Stimulated activated CD8-positive, alpha-beta memory T cell treated with anti-CD3 and anti-CD28 coated beads, Interleukin-7, amount 100 ng/mL, for 48 hours (primary cell): ENCODE measurements at regions not wholly inside any gene's neighbourhood (a gene's known extent, or its start where the extent isn't known, plus 50 kb on each side); places are given as distances from the start of the nearest gene placed in this dataset.
"Not testable (repeated sequence)": the region's sequence is repeated elsewhere in the genome, so short reads cannot be mapped to it uniquely, and the experiment has no call there.

Experiments
- DNase-seq, 2 donors: peaks; one replicate each; pipeline ENCODE4 v3.0.0-alpha.2; 2020; ENCODE audit warnings: low read depth in 1 of 2; ENCODE audit errors: extremely low read depth in 1 of 2

GRCh38 chr11:109480251-109480650 is 58.3 kb downstream of the C11orf87 start:
- no peak for DNase-seq

DNA sequence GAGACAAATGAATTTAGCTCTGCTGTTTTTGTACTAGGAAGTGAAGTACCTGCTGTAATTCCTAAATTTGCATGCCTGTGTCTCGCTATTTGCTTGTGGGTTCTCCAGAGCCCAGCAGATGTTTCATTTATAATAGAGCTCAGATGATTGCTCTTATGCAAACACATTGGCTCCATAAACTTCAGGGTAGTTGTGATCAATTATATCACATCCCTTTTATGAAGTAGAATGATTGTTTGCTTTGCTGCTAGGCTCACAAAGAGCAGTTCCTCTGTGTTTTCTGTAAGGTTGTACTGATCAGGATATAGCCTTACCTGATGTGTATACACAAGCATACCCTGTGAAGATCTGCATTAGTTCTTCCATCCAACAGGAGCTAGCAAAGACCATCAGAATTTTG is 64.1 kb downstream of the C11orf87 start:
- no peak for DNase-seq

DNA sequence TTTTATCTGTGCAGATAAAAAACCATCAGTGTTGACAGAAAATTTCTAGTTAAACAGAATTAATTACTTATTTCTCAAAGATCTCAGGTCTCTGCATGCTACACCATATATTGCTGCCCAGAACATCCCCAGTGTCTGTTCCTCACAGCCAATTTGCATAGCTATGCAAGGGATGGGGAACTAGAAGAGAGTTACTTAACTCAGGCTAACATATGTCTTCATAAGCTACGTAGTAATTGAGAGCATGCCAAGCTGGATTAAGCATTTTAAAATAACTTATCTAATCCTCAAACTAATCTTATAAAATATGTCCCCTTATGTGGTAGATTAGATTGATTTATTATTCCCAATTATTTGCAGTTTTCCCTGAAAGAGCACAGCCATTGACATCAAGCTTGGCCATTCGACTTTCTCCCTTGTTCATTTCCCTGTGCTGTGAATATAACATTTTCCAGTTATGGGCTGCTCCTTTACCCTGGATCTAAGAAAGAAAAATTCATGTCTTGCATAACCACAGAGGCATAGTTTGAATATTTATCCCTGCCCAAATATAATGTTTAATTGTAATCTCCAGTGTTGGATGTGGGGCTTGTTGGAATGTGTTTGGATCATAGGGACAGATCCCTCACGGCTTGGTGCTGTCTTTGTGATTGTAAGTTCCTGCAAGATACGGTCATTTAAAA is 69.1 kb downstream of the C11orf87 start:
- no peak for DNase-seq

DNA sequence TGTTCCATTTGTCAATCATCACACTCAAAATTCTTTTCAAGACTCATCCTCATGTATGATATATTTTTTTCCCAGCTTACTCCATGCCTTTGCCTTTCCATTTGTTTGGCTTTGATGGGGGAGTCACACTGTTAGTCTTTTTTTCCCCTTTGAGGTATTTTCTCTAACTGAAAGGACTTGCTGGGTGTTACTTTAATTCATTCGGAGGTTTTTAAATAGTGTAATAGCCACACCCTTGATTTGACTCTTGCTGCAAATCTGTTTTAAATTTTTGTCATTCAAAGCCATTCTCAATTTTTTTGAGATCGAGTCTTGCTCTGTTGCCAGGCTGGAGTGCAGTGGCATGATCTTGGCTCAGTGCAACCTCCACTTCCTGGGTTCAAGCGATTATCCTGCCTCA is 84.1 kb downstream of the C11orf87 start:
- no peak for DNase-seq

DNA sequence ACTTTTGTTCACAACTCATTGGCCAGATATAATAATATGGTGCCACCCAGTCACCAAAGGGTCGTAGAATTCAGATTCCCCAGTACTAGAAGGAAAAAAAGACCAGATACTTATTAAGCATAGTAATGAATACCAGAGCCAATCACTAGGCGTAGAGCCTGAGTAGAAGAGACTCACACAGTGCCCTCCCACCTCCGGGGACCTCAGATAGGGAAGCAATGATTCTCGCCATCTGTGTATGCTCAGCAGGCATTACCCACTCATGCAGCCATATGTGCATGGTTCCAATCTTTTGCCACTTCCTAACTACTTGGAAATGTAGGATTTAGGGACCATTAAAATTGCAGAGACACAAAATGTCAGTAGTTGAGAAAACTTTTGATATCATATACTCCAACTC is 85.3 kb downstream of the C11orf87 start:
- no peak for DNase-seq

GRCh38 chr11:109507836-109508561 is 86.0 kb downstream of the C11orf87 start:
- no peak for DNase-seq

- DNase-seq, result no peak
These were observed 87.0 kb downstream of the C11orf87 start for GRCh38 chr11:109508943-109509342.

DNA sequence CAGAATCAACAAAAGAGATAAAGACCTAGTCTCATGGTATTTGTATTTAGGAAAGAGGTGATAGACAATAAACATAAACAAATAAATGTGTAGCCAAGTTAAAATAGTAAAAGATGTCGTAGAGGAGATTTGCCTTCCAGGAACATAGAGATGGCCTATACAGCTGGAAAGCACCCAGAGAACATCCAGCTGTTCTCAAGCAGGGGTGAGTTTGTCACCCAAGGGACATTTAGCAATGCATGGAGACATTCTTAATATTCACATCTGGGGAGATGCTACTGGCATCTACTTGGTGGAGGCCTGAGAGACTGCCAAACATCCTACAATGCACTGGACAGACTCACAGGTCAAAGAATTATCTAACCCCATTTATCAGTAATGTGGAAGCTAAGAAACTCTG is 88.3 kb downstream of the C11orf87 start:
- DNase-seq, result no peak

GRCh38 chr11:109511598-109511997 is 89.6 kb downstream of the C11orf87 start:
- DNase-seq, result no peak

- no peak for DNase-seq
These were observed 90.3 kb downstream of the C11orf87 start for GRCh38 chr11:109512249-109512648.

- no peak for DNase-seq
These were observed 90.7 kb downstream of the C11orf87 start for GRCh38 chr11:109512680-109513079.

- no peak for DNase-seq
These were observed 92.5 kb downstream of the C11orf87 start for GRCh38 chr11:109514313-109515018.

DNA sequence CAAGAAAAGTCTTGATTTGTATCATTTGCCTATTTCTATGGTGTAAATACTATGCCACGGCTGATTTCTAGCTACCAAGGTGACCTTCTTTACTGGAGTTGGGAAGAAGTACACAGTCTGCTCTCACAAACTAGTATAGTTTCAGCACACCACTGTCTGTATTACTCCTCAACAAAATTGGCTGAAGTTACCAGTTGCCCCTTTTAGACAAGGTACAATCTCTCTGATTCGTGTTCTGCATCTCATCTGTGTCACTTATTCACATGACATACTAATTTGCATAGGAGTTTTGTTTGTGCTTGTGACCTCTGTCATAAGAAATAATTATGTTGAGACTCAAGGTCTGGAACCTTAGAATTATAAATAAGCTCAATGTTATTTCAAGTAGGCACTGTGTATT is 97.3 kb downstream of the C11orf87 start:
- no peak for DNase-seq

GRCh38 chr11:109521571-109522086 is 99.6 kb downstream of the C11orf87 start:
- no peak for DNase-seq

DNA sequence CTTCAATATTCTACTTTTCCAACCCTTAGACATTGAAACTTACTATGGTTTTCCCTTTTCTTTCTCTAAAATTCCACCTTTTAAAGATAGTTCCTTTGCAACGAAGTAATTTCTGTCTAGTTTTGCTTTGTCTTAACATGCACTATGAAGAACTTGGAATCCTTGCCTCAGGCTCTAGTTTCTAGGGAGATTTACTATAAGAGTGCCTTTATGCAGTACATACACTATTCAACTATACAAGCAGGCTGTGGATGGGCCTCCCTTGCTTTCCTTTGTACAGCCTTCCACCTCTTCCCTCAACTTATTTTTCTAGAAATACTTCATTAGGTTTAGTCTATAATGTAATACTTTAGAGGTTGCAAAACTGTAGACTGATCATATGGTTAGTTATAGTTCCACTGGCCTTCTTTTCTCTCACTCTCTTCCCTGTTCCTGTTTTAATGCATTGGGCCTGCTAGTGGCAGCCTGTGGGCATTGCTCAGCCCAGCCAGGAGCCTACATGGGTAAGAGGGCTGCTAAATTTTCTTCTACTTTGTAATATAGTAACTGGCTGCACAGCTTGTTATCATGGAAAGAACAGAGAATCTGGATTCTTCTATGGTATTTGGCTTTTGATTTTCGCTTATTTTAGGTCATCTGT is 100.2 kb downstream of the C11orf87 start:
- no peak for DNase-seq

DNA sequence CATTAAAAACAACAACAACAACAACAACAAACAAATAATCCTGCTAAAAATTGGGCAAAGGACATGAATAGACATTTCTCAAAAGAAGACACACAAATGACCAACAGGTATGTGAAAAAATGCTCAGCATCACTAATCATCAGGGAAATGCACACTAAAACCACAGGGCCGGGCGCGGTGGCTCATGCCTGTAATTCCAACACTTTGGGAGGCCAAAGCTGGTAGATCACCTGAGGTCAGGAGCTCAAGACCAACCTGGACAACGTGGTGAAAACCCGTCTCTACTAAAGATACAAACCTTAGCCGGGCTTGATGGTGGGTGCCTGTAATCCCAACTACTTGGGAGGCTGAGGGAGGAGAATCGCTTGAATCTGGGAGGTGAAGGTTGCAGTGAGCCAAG is 103.6 kb downstream of the C11orf87 start:
- DNase-seq, result not testable (repeated sequence)

- no peak for DNase-seq
These were observed 104.1 kb downstream of the C11orf87 start for GRCh38 chr11:109526061-109526460.

GRCh38 chr11:109526931-109527330 is 104.9 kb downstream of the C11orf87 start:
- no peak for DNase-seq

DNA sequence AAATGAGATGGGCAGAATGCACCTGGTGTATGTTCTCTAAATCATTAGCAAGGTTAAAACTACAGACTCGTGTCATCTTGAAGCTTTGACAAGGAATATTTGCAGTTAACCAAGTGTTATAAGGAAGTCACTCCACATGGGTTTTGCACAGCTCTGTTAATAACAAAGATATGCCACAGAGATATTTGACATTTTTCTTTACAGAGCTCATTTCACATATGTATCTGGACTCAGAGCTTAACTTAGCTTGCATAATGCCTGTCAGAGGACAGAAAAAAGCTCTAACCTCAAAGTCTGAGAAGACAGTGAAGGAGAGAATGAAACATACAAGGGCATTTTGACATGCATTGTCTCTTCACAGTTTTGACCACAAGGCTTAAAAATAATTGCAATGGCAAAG is 105.5 kb downstream of the C11orf87 start:
- DNase-seq, result no peak

DNA sequence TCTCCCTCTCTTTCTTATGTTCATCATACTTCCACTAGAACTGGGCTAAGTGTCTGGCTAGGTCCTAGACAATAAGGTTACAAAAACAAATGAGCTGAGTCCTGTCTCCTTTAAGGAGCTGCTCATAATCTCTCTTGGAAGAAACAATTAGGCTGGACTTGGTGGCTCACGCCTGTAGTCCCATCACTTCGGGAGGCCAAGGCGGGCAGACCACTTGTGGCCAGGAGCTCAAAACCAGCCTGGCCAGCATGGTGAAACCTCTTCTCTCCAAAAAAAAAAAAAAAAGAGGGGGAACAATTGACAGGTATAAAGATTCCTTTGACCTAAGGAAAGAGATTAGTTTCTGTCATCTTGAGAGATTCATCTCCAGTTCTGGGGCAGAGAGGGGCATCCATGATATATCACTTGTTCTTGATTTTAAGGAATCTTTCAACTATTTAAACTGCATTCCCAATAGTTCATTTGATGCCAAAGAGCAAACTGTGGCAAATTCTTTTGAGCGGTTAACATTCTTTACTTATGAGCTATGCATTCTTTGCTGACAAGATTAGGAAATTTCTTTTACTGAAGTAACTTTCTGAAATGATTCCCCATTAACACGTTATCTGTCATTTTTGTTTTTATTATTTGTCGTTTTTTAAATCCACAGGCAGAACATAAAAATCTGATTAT is 125.5 kb downstream of the C11orf87 start:
- DNase-seq, result no peak

GRCh38 chr11:109552376-109552775 is 130.4 kb downstream of the C11orf87 start:
- DNase-seq, result no peak
